Neuron (in vitro differentiated cells): ENCODE measurements at regions not wholly inside any gene's neighbourhood (a gene's known extent, or its start where the extent isn't known, plus 50 kb on each side); places are given as distances from the start of the nearest gene placed in this dataset.

Source experiments
- H2AFZ ChIP-seq: one replicate; pipeline ENCODE4 v1.6.1; 2013; ENCODE audit warnings: low read depth, mild to moderate bottlenecking, inconsistent platforms, low read length, moderate library complexity
- H3K27me3 ChIP-seq: one replicate; pipeline ENCODE4 v1.6.1; 2013; ENCODE audit warnings: low read length; ENCODE audit not compliant: insufficient read depth
- H3K36me3 ChIP-seq: one replicate; pipeline ENCODE4 v1.6.1; 2013; ENCODE audit warnings: low read length; ENCODE audit not compliant: insufficient read depth
- H3K4me1 ChIP-seq: one replicate; pipeline ENCODE4 v1.6.1; 2013; ENCODE audit warnings: low read length; ENCODE audit not compliant: insufficient read depth
- H3K4me3 ChIP-seq: 2 replicates; pipeline ENCODE4 v1.5.1; 2013; ENCODE audit warnings: mild to moderate bottlenecking, low read length, moderate library complexity
- H3K9me3 ChIP-seq: one replicate; pipeline ENCODE4 v1.6.1; 2013; ENCODE audit warnings: low read length

DNA sequence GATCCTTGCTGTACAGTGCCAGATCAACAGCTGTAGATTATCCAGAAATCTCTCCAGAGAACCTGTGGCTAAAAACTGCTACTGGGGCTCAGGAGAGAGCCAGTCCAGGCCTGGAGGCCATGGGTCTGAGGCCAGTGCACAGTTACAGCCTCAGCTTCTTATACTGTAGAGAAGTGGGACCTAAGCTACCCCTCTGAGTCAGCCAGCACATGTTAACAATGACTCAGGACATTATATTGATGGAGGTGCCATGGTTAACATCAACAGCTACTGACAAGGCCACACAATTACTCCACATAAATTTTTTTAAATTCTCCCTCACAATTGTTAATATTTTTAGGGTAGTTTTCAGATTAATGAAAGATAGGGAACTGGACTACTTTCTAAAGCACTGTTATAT is 138.5 kb downstream of the RBM26 start:
- Histone ChIP-seq H2AFZ (no peak overlapping the region), H3K4me1 (peaks cover 5% of the 10 kb centered on the region), H3K36me3 (no peaks in the 10 kb centered on the region), H3K9me3 (no peaks in the 10 kb centered on the region), H3K27me3 (no peaks in the 10 kb centered on the region), H3K4me3 (no peak overlapping the region)

DNA sequence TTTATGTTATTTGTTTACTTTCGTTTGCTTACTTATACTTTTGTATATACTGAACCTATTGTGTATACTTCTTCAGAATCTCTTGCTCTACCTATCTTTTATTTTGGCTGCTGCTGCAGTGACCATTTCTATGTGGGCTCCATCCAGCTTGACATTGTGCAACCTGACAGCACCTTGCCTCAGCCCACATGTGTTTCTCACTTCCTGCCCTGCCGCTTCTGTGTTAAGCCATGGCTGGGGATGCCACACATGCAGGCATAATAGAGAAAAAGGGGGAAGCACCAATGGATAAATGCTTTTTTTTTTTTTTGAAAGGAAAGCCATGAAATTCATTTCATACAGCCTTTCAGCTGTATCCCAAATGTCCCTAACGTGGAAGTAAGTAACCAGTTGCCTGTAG is 147.6 kb downstream of the RBM26 start:
- Histone ChIP-seq H3K36me3 (no peaks in the 10 kb centered on the region), H3K4me3 (no peak overlapping the region), H2AFZ (no peak overlapping the region), H3K27me3 (no peaks in the 10 kb centered on the region), H3K4me1 (no peaks in the 10 kb centered on the region), H3K9me3 (no peaks in the 10 kb centered on the region)

DNA sequence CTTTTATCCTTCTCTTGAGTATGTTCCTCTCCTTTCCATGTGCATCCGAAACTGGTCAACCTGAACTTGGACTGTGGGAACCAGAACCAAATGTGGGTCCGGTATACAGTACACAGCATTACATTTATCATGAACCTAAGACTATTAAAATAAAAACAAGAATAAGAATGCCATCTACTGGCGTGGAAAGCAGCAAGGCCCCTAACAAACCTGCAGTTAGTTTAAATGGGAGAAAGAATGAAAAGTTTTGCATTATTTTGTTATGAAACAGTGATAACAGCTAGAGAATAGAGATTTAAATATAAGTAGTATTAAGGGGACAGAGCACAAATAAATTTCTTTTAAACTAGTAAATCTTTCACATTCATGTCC is 159.5 kb downstream of the RBM26 start:
- no peaks in the 10 kb centered on the region for H3K4me1 ChIP-seq
- H3K9me3 ChIP-seq: no peaks in the 10 kb centered on the region
- H3K4me3 ChIP-seq: no peak overlapping the region
- no peaks in the 10 kb centered on the region for H3K36me3 ChIP-seq
- H2AFZ ChIP-seq: no peak overlapping the region
- no peaks in the 10 kb centered on the region for H3K27me3 ChIP-seq

DNA sequence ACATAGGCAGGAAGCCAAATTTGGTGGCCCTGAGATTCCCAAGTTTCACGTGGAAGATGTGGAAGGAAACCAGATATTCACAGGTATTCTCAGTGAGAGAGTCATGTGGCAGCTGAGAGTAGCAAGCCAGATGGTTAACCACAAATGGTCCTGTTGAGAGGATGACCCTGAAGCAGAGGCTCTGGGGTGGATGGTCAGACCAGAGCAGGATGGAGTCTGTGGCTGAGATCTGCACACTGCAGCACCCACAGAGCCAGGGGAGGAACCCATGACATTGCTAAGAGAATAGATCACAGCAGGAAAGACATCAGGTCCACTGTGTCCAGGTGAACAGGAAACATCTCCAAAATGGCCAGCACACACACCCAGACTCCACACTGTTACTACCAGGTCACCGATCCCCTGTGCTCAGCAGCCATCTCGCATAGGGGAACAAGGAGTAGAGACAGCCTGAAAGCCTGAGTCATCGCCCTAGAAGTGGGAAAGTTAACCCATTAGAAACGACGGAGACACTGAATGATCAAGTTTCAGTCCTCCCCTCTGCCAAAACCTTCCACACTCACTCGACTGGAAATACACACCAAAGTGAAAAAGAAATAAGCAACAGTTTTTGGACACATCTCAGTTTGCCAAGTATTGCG is 160.0 kb downstream of the RBM26 start:
- Histone ChIP-seq H2AFZ (no peak overlapping the region), H3K9me3 (no peaks in the 10 kb centered on the region), H3K27me3 (no peaks in the 10 kb centered on the region), H3K36me3 (no peaks in the 10 kb centered on the region), H3K4me1 (no peaks in the 10 kb centered on the region), H3K4me3 (no peak overlapping the region)

DNA sequence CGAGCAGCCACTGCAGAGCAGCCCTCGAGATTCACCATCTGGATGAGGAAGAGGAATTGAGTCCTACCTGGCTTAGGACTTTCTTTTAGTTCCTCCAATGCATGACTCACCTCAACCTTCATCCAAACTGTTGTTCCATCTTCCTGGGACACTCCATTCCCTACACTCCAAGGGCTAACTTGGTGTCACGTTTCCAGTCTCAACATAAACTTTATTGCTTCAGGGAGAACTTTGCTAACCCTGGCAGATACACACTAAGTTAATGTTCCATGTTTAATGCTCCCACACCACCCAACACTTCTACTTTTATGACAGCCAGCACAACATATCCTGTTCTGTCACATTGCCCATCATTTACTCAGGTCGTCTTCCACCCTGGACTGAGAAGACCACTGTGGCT is 164.4 kb downstream of the RBM26 start:
- no peaks in the 10 kb centered on the region for H3K27me3 ChIP-seq
- no peak overlapping the region for H3K4me3 ChIP-seq
- no peaks in the 10 kb centered on the region for H3K36me3 ChIP-seq
- no peaks in the 10 kb centered on the region for H3K9me3 ChIP-seq
- H2AFZ ChIP-seq: no peak overlapping the region
- H3K4me1 ChIP-seq: no peaks in the 10 kb centered on the region

GRCh38 chr13:79237981-79238380 is 168.1 kb downstream of the RBM26 start:
- Histone ChIP-seq H2AFZ (no peak overlapping the region), H3K27me3 (no peaks in the 10 kb centered on the region), H3K36me3 (no peaks in the 10 kb centered on the region), H3K9me3 (no peaks in the 10 kb centered on the region), H3K4me1 (no peaks in the 10 kb centered on the region), H3K4me3 (no peak overlapping the region)

GRCh38 chr13:79231887-79232286 is 174.2 kb downstream of the RBM26 start:
- H2AFZ ChIP-seq: no peak overlapping the region
- H3K27me3 ChIP-seq: no peaks in the 10 kb centered on the region
- no peaks in the 10 kb centered on the region for H3K4me1 ChIP-seq
- H3K4me3 ChIP-seq: no peak overlapping the region
- H3K36me3 ChIP-seq: no peaks in the 10 kb centered on the region
- H3K9me3 ChIP-seq: no peaks in the 10 kb centered on the region

DNA sequence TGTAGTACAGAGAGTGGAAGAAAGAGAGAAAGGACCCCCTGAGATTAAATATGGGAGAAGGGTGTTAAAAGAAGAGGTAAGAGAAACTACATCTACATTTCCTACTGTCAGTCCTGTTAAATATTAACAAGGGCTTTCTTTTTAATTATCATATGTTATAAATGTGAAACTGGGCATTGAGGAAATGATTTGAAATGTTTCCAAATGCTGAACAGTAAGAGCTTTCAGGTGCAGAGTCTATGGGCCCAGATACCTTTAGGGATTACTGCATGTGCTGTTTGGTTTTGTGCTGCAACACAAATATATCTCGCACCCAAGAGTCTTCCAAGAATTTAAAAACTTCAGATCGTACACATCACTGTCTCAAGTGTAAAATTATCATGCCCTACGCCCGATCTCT is 176.3 kb downstream of the RBM26 start:
- no peaks in the 10 kb centered on the region for H3K9me3 ChIP-seq
- no peaks in the 10 kb centered on the region for H3K27me3 ChIP-seq
- no peak overlapping the region for H2AFZ ChIP-seq
- no peaks in the 10 kb centered on the region for H3K36me3 ChIP-seq
- peaks cover 8% of the 10 kb centered on the region for H3K4me1 ChIP-seq
- H3K4me3 ChIP-seq: no peak overlapping the region

DNA sequence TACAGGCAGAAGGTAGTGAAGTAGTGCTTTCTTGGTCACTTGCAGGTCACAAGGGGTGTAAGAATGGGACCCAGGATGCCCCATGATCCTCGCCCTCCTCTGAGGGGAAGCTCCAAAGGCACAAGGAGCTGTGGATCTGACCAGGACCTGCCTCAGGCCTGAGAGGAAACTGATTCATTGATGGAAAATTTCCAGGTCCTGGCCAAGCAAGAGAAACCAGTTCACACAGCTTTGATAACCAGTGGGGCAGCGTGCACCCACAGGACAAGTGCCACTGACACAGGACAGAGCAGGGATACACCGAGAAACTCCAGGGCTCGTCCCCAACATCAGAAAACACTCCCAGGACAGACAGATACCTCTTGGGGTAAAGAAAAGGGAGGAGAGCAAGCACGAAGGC is 177.1 kb downstream of the RBM26 start:
- H3K4me1 ChIP-seq: peaks cover 8% of the 10 kb centered on the region
- no peaks in the 10 kb centered on the region for H3K9me3 ChIP-seq
- no peaks in the 10 kb centered on the region for H3K27me3 ChIP-seq
- no peak overlapping the region for H2AFZ ChIP-seq
- no peak overlapping the region for H3K4me3 ChIP-seq
- H3K36me3 ChIP-seq: no peaks in the 10 kb centered on the region

- Histone ChIP-seq H3K36me3 (no peaks in the 10 kb centered on the region), H3K4me3 (no peak overlapping the region), H3K9me3 (no peaks in the 10 kb centered on the region), H2AFZ (no peak overlapping the region), H3K4me1 (peaks cover 8% of the 10 kb centered on the region), H3K27me3 (no peaks in the 10 kb centered on the region)
Observed at GRCh38 chr13:79227418-79227817, 178.6 kb downstream of the RBM26 start.

GRCh38 chr13:79226938-79227337 is 179.1 kb downstream of the RBM26 start:
- peaks cover 8% of the 10 kb centered on the region for H3K4me1 ChIP-seq
- H3K36me3 ChIP-seq: no peaks in the 10 kb centered on the region
- no peak overlapping the region for H3K4me3 ChIP-seq
- no peak overlapping the region for H2AFZ ChIP-seq
- no peaks in the 10 kb centered on the region for H3K27me3 ChIP-seq
- H3K9me3 ChIP-seq: no peaks in the 10 kb centered on the region

GRCh38 chr13:79226250-79226649 is 179.8 kb downstream of the RBM26 start:
- Histone ChIP-seq H2AFZ (no peak overlapping the region), H3K9me3 (no peaks in the 10 kb centered on the region), H3K4me3 (no peak overlapping the region), H3K4me1 (peaks cover 8% of the 10 kb centered on the region), H3K27me3 (no peaks in the 10 kb centered on the region), H3K36me3 (no peaks in the 10 kb centered on the region)

DNA sequence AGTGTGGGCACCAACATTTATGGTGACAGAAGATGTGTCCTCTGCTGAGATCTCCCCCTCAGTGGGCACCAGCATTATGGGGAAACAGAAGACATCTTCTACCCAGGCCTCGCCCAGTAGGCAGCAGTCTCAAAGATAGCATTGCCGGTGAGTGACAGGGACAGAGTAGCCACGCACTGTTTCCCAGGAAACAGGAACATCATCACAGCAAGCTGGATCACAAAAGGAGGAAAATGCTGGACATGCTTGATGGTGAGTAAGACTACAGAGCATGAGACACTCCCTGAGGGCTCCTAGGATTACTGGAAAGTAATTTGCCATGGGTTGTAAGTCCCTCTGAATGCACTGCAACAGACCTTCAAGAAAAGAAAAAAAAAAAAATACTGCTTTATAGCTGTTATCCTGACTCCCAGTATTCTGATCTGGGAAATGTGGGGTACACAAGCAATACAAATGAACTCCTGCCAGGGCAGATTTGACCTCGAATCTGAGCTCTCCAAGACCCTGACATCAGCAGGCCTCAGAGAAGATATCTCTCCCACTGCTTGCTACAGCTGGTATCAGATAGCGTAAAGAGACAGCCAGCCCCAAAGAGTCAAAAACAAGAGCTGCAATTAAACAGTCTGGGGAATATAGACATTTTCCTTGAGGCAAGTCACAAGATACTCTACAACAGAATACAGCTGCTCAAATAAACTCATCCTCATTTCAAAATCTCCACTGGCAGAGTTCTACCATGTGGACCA is 180.4 kb downstream of the RBM26 start:
- no peak overlapping the region for H2AFZ ChIP-seq
- H3K9me3 ChIP-seq: no peaks in the 10 kb centered on the region
- H3K36me3 ChIP-seq: no peaks in the 10 kb centered on the region
- H3K27me3 ChIP-seq: no peaks in the 10 kb centered on the region
- H3K4me3 ChIP-seq: no peak overlapping the region
- H3K4me1 ChIP-seq: peaks cover 8% of the 10 kb centered on the region
